HG02981 (cell line): ENCODE measurements at regions not wholly inside any gene's neighbourhood (a gene's known extent, or its start where the extent isn't known, plus 50 kb on each side); places are given as distances from the start of the nearest gene placed in this dataset.

Experiments
- ATAC-seq: cut with Tn5 transposase; IDR thresholded peaks from one replicate; pipeline ENCODE4 v1.9.1; 2021; ENCODE audit warnings: mild to moderate bottlenecking, moderate library complexity; ENCODE audit not compliant: unreplicated experiment

GRCh38 chr1:182295697-182296096, 95.9 kb downstream of the GLUL start:
- ATAC-seq, result no peak

GRCh38 chr1:182293119-182293589, 98.4 kb downstream of the GLUL start:
- ATAC-seq, result no peak

GRCh38 chr1:182292193-182292741, 99.3 kb downstream of the GLUL start:
- no peak for ATAC-seq

GRCh38 chr1:182291584-182292192, 99.9 kb downstream of the GLUL start:
- ATAC-seq, result no peak

- no peak for ATAC-seq
These were observed 102.6 kb downstream of the GLUL start for GRCh38 chr1:182288749-182289604.

GRCh38 chr1:182286761-182287160, 104.8 kb downstream of the GLUL start:
- ATAC-seq, result no peak

- no peak for ATAC-seq
These were observed 107.6 kb downstream of the GLUL start for GRCh38 chr1:182283746-182284544.

GRCh38 chr1:182281541-182281940, 110.0 kb downstream of the GLUL start:
- no peak for ATAC-seq

GRCh38 chr1:182280504-182280900, 111.1 kb downstream of the GLUL start:
- no peak for ATAC-seq

GRCh38 chr1:182279724-182280503, 111.7 kb downstream of the GLUL start:
- no peak for ATAC-seq

- ATAC-seq, result no peak
These were observed 112.3 kb downstream of the GLUL start for GRCh38 chr1:182279302-182279701.

GRCh38 chr1:182278144-182279054, 113.2 kb downstream of the GLUL start:
- no peak for ATAC-seq

- no peak for ATAC-seq
These were observed 116.3 kb downstream of the GLUL start for GRCh38 chr1:182275271-182275670.

- ATAC-seq, result no peak
These were observed 117.0 kb downstream of the GLUL start for GRCh38 chr1:182274618-182275017.

- no peak for ATAC-seq
These were observed 120.9 kb downstream of the GLUL start for GRCh38 chr1:182270731-182271130.

- no peak for ATAC-seq
These were observed 122.5 kb downstream of the GLUL start for GRCh38 chr1:182269097-182269496.

GRCh38 chr1:182268669-182269068, 122.9 kb downstream of the GLUL start:
- ATAC-seq, result no peak

GRCh38 chr1:182264185-182264584, 127.4 kb downstream of the GLUL start:
- no peak for ATAC-seq

GRCh38 chr1:182263706-182264105, 127.9 kb downstream of the GLUL start:
- ATAC-seq, result no peak
